ENCODE measurements at regions not wholly inside any gene's neighbourhood (a gene's known extent, or its start where the extent isn't known, plus 50 kb on each side); places are given as distances from the start of the nearest gene placed in this dataset.
"Not testable (repeated sequence)": the region's sequence is repeated elsewhere in the genome, so short reads cannot be mapped to it uniquely, and the experiment has no call there.

DNA sequence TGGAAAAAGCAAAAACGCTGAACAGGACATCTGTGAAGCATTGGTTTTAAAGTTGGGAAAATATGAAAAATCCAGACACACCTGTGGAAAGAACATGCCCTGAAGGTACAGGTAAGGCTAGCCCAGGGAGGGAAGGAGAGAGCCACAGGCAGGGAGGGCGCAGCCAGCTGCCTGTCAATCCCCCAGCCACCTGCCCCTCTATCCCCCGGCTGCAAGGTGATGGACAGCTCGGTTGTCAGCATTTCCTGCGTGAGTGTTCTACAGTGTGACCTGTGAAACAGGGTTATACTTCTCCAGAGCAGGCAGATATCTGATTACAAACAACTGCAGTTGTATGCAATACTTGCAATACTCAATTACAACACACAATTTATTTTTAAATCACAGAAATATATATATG is 358.1 kb downstream of the SMOC2 start:
- no peak for DNase-seq

DNA sequence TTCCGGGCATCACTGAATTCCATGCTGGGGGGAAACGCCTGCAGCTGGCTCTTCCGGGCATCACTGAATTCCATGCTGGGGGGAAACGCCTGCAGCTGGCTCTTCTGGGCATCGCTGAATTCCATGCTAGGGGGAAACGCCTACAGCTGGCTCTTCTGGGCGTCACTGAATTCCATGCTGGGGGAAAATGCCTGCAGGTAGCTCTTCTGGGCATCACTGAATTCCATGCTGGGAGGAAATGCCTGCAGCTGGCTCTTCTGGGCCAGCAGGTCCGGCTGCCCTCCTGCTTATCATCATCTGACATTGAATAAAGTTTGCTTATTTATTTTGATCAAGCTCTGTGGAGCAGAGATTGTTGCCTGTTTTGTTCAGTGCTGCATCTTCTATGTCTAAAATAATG is 355.1 kb downstream of the SMOC2 start:
- DNase-seq: no peak

DNA sequence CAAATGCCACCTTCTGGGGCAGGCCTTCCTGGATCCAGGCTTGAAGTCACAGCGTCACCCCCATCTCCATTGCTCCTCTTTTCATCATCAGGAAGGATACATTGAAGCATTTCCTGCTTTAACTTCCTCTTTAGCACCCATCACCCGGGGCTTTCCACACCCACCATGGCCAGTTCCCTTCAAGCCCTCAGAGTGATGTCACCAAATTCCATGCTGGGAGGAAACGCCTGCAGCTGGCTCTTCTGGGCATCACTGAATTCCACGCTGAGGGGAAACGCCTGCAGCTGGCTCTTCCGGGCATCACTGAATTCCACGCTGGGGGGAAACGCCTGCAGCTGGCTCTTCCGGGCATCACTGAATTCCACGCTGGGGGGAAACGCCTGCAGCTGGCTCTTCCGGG is 354.6 kb downstream of the SMOC2 start:
- not testable (repeated sequence) for DNase-seq

DNA sequence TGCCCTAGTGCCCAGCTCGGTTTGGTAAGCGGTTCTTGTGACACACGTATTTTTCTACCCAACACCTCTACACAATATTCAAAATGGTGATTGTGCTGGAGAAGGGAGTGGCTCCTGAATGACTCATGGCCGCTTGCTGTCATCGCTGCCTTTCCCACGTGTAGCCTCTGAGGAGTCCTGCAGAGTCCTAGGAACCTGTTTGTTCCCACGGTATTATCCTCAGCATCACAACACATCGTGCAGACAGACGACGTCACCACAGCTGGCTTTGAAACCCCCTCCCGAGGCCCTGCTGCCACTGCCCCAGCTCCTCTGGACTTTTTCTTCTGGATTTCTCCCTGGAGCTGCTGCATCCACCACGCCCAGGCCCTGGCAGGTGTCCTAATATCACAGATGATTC is 353.5 kb downstream of the SMOC2 start:
- DNase-seq: no peak

DNA sequence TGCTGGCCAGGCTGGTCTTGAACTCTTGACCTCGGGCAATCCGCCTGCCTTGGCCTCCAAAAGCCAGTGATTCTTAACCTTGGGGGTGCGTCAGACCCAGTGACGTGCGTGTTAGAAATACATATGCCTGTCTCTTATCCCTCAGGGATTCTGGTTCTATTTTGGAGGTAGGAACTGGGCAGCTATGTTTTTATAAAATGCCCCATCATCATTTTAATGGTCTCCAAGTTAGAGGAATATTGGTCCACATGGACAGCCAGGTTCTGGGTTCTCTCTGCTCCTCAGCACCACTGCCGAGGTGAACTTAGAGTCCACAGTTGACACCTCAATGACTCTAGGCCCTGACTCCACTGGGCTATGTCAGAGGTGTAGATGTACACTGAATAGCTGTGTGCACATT is 352.7 kb downstream of the SMOC2 start:
- DNase-seq: no peak

DNA sequence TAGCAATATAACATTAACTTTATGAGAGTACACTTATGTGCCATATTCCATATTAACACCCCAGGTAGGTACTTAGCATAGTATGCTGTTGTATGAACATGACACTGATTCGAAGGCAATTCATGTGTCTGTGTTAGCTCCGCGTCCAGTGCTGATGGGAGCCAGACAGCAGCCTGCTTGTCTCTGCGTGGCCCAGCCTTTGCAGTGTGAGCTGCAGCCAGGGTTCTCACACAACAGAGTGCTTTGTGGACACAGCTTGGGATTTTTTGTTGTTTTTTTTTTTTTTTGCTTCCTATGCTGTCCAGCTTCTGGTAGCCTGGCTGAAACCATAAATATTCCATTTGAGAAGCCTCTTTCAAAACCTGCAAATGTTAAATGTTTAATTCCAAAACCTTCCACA is 350.9 kb downstream of the SMOC2 start:
- no peak for DNase-seq

DNA sequence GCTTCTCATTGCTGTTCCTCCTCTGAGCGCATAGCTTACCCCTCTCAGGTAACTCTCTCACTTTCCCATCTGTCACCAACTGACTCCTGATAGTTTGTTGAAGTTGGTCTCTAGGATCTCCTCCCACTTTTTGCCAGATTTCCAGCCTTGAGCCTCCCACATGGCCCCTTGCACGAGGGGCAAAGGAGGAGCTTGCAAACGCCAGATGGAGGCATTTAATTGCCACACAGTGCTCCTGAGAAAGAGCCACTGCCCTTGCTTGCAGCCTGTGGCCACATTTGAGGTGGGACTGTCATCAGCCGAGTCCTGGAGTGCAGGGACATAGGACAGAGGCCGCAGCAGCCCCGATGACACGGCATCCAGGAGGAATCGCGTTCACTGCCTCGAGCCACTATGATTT is 348.7 kb downstream of the SMOC2 start:
- DNase-seq: no peak

DNA sequence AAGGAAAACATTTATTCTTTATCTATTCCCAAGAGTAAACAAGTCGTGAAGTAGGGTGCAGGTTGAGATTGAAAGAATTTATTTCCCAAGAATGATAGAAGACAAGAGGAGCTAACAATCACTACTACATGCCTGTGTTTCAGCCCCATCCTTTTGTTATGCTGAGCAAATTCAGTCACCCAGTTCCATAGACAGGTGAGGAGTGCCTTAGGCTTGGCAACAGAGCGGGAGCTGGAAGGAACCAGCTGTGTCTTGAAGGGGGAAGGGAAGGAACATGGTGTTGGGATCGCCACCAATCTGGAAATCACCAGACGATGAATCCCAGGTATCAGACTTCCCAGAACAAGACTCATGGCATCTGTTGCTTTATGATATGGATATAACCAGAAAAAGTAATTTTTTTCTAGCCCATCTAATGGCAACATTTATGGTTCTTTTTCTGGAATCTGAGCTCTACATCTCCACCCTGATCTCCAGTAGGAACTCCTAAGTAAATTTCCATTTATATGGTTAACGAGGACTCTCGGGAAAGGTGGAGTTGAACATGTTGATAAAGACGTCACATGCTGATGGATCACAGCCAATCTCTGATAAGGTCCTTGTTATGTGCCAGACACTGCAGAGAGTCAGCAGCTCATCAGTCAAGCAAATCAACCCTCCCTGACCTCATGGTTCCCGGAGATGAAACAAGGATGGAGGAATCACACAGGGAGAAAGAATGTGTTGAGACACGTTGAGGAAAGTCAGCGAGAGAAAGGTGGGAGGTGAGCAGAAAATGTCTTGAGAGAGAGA is 344.9 kb downstream of the SMOC2 start:
- no peak for DNase-seq

DNA sequence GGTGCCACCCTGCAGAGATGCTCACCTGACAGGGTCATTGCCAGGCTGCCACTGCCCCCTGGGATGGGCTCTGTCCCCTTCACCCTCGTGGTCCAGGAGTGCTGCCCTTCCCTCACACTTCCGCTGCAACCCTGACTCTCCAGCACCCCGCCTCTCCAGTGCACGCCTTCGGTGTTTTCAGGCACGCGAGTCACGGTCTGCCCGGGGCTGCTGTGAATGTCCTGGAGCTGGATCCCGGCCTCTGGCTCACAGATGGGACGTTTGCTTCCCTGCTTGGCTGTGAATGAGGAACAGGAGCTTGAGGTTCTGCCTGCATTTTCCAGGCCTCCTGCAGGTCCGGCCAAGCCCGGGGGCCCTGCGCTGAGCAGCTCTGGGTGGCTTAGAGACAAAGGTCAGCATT is 343.4 kb downstream of the SMOC2 start:
- no peak for DNase-seq

DNA sequence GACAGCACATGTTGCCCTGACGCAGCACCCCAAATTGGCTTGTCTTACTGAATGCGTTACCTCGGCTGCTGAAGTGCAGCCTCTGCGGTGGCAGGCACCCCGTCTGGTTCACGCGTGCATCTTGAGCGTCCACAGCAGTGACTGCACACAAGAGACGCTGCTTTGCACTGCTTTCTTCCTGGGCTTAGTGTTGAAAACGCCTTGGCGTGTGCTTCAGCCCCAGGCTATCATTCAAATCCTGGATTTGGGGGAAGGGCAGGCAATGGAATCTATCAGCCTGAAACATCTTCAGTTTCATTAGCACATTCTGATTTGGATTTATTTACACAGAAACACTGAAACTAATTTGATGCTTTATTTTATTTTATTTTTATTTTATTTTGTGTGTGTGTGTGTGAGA is 342.7 kb downstream of the SMOC2 start:
- DNase-seq: no peak

DNA sequence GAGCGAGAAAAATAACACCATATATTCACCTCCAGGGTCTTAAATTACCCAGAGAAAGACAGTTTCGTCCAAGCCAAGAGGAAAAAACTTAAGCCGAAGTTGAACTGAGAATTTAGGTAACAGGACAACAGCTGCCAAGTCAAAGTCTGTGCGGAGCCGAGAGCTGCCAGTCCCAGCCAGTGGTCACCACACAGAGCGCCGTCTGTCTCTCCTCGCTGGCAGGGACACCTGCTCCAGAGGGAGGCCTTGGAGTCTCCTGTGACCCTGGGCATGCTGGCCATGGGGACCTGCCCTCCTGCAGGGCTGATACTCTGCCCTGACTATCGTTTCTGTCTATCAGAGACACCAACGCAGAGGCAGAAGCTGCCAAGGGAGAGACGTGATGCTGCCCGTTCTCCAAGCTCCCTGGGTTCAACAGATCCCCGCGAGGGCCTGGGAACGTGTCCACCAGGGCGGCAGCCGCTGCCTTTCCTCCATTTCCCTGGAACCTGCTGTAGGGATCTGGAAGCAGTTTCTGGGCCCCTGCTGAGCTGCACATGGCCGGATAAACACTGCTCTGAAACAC is 341.3 kb downstream of the SMOC2 start:
- no peak for DNase-seq

DNA sequence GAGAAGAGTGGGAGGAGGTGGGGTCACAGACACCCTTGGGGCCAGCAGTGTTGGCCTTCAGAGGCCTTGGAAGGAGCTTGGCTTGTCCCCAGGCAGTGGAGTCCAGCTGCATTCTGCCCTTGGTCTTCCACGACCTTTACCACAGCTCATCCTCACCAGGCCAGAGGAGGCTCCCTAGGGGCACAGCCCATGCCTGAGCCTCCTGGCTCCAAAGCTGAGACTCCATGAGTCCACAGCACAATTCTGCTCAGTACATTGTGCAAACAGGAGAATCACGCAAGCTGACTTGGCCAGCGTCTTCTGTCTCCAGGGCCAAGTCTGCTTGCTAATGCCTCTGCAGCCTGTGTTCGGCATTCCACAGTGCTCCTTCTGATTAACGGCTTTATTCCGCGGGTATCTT is 337.2 kb downstream of the SMOC2 start:
- DNase-seq: no peak

DNA sequence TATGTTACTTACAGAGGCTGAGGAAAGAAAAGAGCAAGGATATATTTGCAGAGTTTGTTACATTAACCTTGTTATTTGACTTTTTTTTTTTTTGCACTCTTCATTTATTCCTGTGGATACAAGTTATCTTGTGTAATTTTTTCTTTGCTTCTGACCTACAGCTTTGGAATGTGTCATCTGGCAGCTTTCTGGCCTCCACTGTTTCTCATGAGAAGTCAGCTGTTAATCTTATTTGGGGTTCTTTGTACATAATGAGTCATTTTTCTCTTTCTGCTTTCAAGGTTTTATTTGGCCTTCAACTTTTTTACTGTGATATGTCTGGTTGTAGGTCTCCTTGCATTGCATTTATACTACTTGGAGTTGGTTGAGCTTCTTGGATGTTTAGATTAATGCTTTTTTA is 333.4 kb downstream of the SMOC2 start:
- DNase-seq: no peak

DNA sequence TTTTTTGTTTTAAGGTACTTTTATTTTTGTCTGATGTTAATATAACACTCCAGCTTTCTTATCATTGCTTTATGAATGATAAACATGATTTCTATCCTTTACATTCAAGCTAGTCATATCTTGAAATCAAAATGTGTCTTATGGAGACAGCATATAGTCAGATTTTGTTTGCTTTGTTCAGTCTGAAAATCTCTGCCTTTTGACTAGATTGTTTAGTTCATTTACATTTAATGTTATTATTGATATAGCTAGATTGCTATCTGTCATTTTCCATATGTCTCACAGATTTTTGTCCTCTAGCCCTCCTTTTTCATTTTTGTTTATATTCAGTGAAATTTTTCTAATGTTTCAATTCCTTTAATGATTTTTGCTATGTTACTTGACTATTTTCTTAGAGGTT is 332.8 kb downstream of the SMOC2 start:
- no peak for DNase-seq

DNA sequence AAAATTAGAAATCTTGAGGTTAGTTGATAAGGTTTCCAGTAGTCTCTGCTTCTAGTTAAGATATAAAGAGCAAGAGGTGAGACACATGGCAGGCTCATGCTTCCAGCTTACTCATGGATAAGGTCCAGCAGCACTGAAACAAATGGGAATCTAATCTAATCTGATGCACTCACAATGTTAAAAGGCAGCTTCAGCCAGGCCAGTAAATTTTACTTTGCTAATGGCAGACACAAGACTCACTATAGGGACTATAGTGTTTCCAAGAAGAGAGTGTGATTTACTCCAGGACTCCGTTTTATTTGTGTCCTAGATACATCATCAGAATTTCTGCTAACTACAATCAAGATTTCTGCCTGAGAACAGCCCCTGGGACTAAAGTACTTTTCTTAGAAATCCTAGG is 324.8 kb downstream of the SMOC2 start:
- DNase-seq: no peak

DNA sequence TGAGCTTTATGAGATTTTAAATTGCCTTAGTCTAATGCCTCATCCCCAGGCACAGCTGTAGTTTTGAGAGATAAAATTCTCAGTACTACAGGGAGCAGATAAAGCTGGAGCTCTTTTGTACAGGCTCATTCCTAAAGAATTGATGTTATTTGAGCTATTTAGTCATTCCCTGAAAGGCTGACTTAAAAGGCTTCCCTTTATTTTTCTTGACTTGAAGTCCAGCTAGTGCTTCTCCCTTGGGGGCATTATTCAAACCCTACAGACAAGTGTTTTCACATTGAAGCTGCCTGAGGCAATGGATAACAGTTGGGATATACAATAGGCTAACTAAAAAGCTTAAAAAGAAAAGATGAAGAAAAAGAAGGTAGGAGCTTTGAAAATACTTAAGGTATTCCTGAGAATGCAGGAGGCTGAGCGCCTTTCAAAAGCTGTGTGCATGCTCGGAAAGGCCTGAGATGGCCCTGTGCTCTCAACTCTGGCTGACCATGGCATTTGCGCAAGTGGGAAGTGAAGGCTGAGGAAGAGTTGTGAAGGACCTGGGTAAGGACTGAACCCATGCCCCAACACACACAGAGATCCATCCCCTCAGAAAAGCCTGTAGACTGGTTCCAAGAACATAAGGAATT is 315.1 kb downstream of the SMOC2 start:
- DNase-seq: no peak

DNA sequence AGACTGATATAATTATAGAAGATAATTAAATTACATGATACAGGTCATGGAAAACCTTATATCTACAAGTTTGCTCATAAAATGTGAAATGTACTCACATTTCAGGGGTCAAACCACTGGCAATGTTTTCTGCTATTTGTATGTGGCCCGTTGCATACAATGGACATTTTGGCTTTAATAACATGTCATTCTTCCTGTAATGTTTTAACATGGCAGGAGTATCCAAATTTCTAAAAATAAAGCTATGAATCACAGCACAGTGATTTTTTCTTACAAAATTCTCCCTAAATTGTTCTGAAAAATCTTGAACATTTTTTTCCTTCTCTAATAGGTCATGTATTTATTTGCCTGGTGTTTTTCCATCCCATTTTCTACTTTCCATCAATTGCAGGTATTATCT is 305.7 kb downstream of the SMOC2 start:
- DNase-seq: no peak

DNA sequence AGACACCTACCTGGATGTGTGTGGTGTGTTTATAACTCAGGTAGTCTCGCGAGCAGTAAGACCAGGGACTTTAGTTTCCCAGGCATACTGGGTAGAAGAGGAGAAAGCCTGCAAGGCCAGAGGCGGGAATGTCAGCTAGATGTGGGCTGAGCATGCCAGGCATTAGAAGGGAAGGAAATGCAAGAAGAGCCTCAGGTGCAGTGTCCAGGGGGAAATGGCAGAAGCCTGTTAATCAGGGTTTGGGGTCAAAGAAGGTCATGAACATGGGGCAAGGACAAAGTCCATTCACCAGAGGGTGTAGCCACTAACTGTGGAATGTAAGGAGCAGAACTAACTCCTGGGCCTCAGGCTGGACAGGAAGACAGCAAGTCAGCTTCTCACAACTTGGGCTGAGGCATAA is 305.0 kb downstream of the SMOC2 start:
- no peak for DNase-seq

DNA sequence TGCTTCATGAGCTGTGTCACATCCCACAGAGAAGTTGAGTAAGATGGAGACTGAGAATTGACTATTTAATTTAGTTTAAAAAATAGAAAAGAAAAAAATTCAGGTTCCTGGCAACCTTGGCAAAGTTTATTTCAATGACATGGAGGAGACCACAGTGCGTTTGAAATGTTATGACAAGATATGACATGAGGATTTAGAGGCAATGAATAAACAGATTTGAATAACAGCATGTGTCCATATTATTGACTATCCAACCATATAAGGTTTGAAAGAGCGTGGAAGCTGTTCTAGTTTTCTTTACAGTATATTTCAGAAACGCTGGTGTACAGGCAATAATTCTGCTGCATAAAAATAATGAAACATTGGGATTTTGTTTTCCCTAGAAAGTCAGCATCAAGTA is 303.9 kb downstream of the SMOC2 start:
- DNase-seq: no peak

DNA sequence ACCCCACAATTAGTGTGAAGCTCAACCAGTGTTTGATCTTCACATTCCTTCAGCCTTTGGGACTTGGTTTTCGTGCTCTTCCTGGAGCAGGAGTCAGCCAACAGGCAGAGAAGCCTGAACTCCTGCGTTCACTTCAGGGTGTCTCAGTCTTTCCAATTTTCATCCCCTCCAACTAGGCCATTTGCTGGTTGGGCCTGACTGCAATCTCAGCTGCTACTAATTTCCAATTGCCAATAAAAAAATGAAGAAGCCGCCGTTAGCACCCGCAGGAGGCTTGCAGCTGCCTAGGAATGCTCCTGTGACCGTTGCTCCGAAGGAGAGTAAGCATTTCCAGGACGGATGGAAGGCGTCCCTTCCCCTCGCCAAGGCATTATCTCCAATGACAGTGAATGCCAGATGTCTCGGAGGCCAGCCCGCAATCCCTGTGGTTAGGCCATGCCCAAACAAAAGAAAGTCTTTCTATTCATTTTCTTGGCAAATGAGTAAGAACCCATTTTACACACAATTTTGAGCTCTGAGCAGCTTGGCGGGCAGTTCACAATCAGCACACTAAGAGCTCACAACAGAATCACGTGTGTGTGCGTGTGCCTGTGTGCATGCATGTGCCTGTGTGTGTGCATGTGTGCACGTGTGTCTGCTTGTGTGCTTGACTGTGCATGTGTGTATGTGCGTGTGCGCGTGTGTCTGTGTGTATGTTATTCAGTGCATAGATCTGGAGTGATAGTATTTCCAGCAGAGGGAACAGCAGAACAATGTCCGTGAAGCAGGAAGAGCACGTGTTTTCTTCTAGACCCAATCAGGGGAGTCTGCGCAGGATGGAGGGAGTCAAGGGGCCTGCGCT is 301.2 kb downstream of the SMOC2 start:
- DNase-seq: no peak

DNA sequence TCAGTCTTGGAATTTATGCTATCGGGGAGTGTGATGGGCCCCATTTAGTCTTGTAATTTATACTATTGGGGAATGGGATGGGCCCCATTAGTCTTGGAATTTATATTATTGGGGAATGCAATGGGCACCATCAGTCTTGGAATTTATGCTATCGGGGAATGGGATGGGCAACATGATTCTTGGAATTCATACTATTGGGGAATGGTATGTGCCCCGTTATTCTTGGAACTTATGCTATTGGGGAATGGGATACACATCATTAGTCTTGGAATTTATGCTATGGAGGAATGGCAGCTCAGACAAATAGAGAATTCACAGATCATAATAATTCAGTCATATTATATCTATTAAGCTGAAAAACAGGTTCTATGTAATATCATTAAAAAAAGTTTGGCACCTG is 300.3 kb downstream of the SMOC2 start:
- DNase-seq: no peak

DNA sequence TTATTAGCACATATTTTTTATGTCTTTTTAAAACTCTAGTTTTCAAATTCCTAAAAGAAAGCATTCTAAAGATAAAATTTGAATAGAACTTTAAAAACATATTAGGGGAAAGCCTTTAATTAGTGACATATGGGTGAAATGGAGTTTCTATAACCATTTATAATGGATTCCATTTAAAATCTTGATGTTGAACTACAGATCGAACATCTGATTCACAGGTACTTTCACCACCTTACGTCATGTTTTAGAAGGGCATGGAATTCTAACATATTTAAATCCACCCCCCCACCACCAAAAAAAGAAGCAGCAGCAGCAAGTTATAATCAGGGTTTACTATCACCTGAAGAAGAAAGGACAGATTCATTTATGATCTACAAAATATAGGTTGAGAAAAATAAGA is 298.4 kb downstream of the SMOC2 start:
- no peak for DNase-seq

DNA sequence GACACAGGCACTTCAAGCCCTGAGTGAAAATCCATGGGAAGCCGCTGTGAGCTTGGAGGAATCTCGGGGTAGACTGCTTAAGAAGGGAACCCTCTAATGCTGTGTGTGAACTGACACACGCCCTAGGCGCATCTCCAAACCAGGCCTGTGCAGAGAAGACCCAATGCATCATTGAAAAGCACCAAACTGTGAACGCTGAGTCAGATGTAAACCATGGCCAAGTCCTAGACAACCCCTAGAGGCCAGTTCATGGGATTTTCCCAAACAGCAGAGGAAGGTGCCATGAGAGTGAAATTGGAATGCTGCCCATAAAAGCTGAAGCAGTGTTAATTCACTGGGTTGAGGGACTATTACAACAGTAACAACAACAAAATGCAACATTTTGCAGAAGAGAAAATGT is 296.5 kb downstream of the SMOC2 start:
- no peak for DNase-seq

DNA sequence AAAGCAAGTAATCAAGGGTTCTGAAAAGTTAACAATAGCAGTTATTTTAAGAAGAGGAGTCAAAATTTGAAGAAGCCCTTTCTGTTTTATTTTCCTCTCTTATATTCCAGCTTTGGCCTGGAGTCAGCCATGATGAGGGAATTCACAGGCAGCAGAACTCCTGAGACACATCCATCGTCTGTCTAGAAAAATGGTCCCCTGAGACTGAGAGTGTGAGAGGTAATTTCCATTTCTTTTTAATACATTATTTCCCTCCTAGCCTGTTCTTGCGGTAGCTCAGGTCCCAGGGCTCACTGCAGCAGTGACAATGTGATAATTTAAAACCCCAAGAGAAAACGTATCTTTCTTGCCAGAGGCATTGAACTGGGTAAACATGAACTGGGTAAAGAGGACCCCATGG is 296.0 kb downstream of the SMOC2 start:
- DNase-seq: no peak

Measured in activated gamma-delta T cell treated with Interleukin-2 at 50 U/mL for 16 hours (primary cell).